Omental fat pad (tissue), 3 donors: ENCODE measurements at regions not wholly inside any gene's neighbourhood (a gene's known extent, or its start where the extent isn't known, plus 50 kb on each side); places are given as distances from the start of the nearest gene placed in this dataset.

Experiments used
- ATAC-seq: fragments of 150-250 bp; one replicate; pipeline ENCODE4 v1.9.1; 2016; ENCODE audit warnings: mild to moderate bottlenecking, moderate library complexity; ENCODE audit not compliant: low FRiP score
- DNase-seq: peaks from one replicate; pipeline ENCODE4 v3.0.0-alpha.2; 2019; ENCODE audit warnings: low spot score
- TF ChIP-seq, protein P1 (sequence below), 3 donors: fragments of 450-650 bp; IDR thresholded peaks; one replicate each; pipeline ENCODE4 v1.5.1; 2016 to 2017; ENCODE audit warnings: antibody characterized with exemption in 3 of 3, mild to moderate bottlenecking in 3 of 3, moderate library complexity in 2 of 3

DNA sequence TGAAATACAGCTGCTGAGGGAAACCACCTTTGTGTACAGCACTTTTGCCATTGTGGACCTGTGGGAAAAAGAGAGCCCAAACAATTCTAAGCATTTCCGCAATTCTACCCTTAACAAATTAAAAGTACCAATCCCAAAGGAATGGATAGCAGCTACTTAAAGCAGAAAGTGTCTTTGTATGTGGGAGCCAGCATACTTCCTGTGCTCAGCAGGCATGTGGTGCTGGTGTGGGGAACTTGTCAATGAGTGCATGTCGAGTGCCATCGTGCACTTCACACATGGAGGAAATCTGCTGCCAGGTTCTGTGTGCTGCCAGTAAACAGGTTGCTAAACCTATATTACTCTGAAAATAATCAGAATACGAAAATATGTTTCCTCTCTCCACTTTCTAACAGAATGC is 399.0 kb downstream of the LRRC70 start:
- ATAC-seq: no peak
- no peak for DNase-seq
- TF ChIP-seq, protein P1, sequence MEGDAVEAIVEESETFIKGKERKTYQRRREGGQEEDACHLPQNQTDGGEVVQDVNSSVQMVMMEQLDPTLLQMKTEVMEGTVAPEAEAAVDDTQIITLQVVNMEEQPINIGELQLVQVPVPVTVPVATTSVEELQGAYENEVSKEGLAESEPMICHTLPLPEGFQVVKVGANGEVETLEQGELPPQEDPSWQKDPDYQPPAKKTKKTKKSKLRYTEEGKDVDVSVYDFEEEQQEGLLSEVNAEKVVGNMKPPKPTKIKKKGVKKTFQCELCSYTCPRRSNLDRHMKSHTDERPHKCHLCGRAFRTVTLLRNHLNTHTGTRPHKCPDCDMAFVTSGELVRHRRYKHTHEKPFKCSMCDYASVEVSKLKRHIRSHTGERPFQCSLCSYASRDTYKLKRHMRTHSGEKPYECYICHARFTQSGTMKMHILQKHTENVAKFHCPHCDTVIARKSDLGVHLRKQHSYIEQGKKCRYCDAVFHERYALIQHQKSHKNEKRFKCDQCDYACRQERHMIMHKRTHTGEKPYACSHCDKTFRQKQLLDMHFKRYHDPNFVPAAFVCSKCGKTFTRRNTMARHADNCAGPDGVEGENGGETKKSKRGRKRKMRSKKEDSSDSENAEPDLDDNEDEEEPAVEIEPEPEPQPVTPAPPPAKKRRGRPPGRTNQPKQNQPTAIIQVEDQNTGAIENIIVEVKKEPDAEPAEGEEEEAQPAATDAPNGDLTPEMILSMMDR (IDR thresholded peaks at IDR 0.05): no peak

GRCh38 chr5:62974623-62975022 is 396.0 kb downstream of the LRRC70 start:
- DNase-seq: no peak
- TF ChIP-seq, protein P1 (IDR thresholded peaks at IDR 0.05): no peak
- no peak for ATAC-seq

GRCh38 chr5:62969409-62970120 is 390.9 kb downstream of the LRRC70 start:
- TF ChIP-seq, protein P1 (IDR thresholded peaks at IDR 0.05): no peak
- DNase-seq: no peak
- no peak for ATAC-seq

- TF ChIP-seq, protein P1 (IDR thresholded peaks at IDR 0.05): no peak
- DNase-seq: no peak
- no peak for ATAC-seq
These were observed 385.8 kb downstream of the LRRC70 start for GRCh38 chr5:62964428-62964827.

- TF ChIP-seq, protein P1 (IDR thresholded peaks at IDR 0.05): no peak
- DNase-seq (no peak), ATAC-seq (no peak)
These were observed 382.2 kb downstream of the LRRC70 start for GRCh38 chr5:62960781-62961180.

- no peak for DNase-seq
- no peak for ATAC-seq
- TF ChIP-seq, protein P1 (IDR thresholded peaks at IDR 0.05): no peak
These were observed 378.0 kb downstream of the LRRC70 start for GRCh38 chr5:62956597-62956996.

- DNase-seq (no peak), ATAC-seq (no peak)
- TF ChIP-seq, protein P1 (IDR thresholded peaks at IDR 0.05): no peak
These were observed 376.0 kb downstream of the LRRC70 start for GRCh38 chr5:62954578-62954977.
